ENCODE measurements at regions not wholly inside any gene's neighbourhood (a gene's known extent, or its start where the extent isn't known, plus 50 kb on each side); places are given as distances from the start of the nearest gene placed in this dataset.
"Not testable (repeated sequence)": the region's sequence is repeated elsewhere in the genome, so short reads cannot be mapped to it uniquely, and the experiment has no call there.

DNA sequence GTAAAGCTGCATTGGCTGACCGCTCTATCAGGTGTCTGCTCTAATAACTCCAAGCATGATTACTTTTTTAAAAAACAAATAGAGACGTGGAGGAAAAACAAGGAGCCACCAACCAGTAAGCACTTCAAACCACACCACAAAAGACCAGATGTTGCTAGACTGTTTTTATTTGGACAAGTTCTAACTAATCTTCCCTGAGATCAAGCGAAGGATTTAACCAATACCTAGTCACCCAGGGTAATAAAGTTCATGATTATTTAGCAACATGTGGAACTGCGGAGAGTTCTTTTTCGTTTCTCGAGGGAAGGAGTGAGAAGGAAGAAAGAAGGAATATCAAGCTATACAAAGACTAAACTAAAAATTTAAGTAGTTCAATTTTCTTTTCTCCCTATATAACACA, 288.1 kb downstream of the DUSP6 start:
- no peak for DNase-seq (ENCODE audit: low read depth)

DNA sequence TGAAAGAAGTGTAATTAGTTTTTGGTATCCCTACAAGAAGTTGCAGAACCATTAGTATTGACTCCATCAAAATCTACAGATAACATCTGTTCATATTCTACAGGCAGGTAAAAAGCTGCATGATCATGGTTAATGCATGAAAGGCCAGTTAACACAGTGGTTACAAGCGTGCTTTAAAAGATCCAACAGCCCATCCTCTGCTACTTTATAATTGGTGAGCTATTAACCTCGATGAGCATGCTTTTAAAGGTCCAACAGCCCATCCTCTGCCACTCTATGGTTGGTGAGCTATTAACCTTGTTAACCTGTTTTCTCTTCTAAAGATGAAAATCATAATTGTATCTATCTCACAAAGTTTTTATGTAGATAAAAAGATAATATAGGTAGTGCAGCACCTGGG, 289.3 kb downstream of the DUSP6 start:
- no peak for DNase-seq (ENCODE audit: low read depth)

DNA sequence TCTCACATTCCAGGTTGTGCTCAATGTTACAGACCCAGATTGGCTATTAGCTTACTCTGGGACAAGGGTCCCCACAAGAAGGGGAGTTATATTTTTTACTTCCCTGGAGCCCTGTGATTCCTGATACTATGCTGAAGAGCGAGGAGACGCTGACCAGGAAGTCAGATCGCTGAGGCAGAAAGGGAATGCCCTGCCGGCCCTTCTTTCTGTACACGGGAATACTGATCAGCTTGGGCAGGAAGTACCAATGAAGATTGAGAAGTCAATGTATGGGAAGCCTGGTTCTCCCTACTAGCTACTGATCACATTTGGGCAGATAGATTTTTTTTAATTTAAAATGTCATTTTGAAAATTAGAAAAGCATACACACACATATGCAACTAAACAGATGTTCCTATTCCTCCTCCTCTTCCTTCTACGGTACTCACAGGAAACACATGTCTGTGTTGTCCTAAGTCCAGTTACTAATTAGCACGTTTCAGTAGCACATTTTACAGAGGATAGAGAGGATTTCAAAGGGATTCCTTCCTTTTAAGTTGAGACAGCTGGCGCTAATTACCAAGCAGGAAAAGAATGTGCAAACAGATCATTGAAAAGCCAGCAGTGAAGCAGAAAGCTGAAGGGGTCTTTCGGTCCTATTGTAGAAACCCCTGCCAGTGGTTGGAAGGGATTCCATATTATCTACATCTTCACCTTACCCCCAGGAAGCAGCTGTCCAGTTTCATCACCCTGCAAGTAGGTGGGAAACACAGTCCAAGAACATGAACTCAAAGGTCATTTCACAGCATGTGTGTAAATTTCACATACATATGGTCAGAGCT, 292.4 kb downstream of the DUSP6 start:
- DNase-seq (ENCODE audit: low read depth), result no peak

DNA sequence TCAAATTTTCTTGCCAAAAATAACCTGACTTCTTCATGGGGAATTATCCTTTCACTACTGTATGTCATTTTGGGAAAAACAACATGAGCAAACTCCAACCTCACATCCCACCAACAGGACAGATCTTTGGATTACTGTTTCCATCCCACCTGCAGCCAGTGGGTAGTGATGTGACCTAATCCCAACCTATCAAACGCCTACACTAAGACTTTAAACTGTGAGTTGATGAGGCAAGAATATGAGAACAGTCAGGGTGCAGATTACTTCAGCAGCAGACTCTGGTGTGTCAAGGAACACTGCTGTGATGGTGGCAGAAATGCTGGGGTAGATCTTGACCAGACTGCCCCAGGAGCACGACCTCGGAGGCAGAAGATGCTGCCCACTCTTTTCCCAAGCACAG, 293.2 kb downstream of the DUSP6 start:
- DNase-seq (ENCODE audit: low read depth), result no peak

DNA sequence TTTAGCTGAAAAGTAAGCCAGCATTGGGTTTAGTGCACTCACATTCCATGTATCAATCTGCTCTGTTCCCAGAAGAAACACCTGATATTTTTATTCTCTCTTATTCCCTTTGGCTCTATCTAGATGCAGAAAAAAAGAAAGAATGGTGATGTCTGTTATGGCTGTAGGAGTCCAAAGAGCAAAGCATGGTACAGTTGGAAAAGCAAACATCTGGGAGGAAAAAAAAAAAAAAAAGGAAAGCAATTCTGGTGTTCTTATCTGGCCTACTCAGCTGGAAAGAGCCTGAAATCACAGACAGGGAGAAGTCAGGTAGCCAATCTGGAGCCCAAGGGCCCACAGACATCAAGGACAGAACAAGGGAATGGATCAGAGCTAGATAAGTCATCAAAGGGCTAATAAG, 293.9 kb downstream of the DUSP6 start:
- DNase-seq (ENCODE audit: low read depth), result no peak

DNA sequence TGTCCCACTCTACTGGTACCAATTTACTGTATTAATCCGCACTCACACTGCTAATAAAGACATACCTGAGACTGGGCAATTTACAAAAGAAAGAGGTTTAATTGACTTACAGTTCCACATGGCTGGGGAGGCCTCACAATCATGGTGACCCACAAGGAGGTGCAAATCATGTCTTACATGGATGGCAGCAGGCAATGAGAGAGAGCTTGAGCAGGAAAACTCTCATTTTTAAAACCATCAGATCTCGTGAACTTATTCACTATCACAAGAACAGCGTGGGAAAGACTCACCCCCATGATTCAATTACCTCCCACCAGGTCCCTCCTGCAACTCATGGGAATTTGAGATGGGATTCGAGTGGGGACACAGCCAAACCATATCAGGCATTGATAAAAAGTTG, 298.5 kb downstream of the DUSP6 start:
- not testable (repeated sequence) for DNase-seq (ENCODE audit: low read depth)

DNA sequence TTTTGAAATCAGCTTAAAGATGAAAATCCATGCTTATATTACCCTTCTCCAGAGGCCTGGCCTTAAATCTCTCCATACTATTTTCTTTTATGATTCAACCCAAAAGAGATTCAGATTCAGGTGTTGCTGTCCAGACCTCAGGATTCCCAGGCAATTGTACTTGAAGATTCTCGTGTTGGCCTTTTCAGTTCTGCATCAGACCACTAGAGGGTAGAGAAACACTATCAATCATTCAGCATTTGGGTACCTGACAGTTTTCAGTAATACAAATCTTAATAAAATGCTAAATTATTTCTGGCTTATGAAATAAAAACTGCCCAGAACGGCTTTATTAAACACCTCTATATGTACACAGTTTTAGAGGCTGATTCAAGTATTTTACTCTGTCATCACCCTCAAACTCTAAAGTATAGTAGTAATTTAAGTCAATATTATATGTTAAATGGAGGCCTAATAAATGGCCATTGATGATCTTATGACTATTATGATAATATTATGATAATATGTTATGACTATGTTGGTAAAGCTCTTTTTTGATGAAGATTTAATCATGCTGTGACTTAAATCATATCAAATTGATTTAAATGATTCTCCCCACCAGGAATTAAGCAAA, 301.1 kb downstream of the DUSP6 start:
- peak; percentile 67 for DNase-seq (ENCODE audit: low read depth)

DNA sequence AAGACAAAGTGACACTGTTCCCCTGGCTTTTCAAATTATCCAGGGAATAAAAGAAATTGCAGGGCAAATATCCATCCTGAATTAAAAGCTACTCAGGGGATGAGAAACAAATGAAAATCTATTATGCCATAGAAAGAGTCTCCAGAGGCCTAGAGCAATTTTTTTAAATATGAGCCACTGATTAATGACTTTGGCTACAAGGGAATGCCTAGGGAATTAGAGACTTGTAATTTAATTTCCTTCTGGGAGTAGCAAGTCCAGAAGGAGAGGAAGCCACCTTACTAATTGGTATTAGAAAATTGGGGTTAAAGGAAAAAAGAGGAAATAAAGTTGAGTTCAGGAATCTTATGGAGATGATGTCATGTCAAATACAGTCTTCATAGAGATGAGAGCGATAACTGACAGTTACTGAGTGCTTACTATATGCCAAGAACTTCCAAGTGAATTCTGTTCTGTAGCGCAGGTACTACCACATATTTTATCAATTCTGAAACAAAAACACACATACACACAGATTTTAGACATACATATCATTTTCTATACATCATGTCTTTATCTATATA, 304.4 kb downstream of the DUSP6 start:
- no peak for DNase-seq (ENCODE audit: low read depth)

DNA sequence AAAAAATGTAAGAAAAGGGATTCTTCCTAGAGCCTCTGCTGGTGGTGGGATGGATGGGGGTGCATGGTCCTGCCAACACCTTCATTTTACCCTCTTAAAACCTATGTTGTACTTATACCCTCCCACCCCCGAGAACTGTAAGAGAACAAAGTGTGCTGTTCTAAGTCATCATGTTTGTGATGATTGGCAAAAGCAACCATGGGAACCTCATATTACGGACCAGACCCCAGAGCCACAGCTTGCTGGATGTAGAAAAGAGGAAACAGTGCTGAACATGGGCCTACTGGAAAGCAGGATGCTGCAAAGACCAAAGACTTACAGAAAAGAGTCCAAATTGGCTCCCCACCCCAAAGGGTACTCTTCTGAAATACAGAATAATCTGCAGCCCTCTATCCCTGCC, 311.2 kb downstream of the DUSP6 start:
- DNase-seq (ENCODE audit: low read depth), result no peak

DNA sequence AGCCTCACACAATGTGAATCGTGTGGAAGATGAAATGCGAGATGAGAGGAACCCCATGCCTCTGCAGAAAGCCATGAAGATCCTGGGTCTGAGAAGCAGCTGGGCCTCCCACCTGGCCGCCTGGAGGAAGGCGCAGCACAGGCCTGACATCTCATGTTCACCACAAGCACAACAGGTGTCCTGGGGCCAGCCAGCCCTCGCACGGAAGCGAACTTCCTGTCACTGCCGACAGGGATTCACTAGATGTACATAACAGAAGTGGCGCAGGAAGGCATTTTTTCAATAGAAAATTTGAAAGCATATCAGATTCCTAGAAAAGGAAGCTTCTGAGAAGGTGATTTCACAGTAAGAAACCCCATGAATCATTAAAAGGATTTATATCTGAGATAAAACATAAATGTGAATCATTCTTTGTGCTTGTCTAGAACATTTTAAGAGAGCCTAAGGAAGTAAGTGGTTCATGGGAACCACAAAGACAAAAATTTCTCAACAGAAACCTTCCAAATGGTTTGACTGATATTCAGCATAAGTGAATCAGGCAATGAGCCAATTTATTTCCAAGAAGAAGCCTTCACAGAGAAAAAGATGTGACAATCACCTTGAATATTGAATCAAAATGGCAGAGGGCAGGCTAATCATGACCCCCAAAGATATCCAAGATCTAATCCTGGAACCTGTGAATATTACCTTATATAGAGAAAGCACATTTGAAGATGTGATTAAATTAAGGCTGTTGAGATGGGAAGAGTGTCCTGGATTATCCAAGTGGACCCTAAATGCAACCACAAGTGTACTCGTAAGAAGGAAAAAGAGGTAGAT, 311.9 kb downstream of the DUSP6 start:
- DNase-seq (ENCODE audit: low read depth), result peak; percentile 29

DNA sequence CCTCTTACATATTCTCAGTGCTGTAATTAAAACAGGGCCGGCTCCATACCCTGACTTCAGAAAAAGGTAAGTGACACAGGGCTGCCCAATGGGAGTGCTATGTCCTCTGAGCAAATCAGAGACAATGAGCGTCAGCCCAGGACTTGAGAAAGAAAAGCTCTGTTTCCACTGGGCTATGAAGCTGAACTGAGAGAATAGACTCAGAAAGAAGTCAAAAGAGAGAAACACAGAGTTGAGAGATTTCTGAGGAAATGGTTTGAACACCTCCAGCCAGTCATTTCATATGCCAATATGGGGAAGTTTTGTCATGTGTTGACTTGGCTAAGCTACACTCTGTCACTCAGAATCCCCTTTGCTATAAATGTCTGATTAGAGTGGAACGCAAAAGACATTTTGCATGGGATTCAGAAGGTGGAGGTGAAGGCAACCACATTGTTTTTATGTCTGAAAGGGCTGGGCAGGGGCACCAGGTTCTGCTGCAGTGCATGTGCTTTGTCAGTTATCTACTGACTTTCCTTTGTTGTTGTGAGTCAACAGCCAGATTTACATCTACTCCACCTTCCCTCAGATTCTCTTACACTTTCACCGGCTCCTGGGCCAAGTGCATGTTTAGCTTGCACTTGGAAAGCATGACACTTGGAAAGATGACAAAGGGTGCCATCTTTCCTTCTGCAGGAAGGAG, 313.3 kb downstream of the DUSP6 start:
- no peak for DNase-seq (ENCODE audit: low read depth)

DNA sequence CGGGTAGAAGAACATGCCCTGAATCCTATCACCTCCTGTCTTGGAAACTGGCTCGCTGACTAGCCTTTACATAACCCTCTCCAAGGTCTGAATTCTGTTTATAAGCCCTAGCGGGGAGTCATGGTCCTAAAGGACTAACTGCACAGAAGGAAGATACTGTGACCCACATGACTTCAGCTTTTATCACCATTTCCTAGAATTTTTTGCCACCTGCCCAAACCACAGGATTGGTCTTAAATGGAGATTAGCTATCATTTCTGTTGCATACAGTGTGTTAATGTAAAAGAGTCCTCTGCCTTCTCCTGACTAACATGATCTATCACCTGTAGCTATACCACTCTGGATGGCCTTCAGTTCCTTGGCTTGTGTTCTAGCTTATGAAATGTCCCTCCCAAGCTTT, 319.2 kb downstream of the DUSP6 start:
- no peak for DNase-seq (ENCODE audit: low read depth)

DNA sequence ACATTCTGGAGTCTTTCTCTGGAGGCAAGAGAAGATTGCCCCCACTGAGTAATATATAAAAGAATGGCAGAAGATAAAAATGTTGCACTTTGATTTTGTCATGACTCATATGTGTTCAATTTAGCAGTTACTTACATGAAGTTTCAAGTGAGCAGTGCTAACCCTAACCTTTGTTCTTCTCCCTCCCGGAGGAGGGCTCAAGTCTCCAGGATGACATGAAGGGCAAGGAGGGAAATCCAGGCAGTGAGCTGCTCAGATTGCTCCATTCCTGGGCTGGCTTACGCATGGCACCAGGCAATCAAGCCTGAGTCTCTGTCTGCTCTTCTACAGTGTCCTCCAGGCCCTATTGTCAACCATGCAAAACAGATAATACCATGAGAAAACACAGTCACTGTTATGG, 322.3 kb downstream of the DUSP6 start:
- DNase-seq (ENCODE audit: low read depth), result no peak

DNA sequence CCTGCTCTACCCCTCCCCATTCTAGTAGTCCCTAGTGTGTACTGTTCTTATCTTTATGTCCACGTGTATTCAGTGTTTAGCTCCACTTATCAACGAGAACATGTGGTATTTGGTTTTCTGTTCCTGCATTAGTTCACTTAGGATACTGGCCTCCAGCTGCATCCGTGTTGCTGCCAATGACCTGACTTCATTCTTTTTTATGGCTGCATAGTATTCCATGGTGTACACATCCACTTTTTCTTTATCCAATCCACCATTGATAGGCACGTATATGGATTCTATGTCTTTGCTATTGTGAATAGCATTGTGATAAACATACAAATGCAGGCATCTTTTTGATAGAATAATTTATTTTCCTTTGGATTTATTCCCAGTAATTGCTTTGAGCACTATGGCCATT, 327.7 kb downstream of the DUSP6 start:
- DNase-seq (ENCODE audit: low read depth), result no peak

DNA sequence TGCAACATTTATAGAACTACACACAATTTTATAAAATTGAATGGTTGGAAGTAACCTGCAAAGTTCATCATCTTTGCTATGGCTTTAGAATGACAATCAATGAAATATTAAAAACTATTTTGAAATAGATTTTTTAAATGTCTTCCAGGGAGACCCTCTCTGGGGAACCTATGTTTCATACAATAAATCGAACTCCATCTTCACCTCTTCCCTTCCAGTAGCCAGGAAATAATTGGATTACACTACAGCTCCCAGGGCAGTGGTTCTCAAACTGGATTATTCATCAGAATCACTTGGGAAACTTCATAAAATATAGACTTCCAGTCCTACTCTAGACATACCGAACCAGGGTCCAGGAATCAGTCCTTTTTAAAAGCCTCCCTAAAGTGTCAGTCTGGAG, 328.4 kb downstream of the DUSP6 start:
- DNase-seq (ENCODE audit: low read depth), result no peak

DNA sequence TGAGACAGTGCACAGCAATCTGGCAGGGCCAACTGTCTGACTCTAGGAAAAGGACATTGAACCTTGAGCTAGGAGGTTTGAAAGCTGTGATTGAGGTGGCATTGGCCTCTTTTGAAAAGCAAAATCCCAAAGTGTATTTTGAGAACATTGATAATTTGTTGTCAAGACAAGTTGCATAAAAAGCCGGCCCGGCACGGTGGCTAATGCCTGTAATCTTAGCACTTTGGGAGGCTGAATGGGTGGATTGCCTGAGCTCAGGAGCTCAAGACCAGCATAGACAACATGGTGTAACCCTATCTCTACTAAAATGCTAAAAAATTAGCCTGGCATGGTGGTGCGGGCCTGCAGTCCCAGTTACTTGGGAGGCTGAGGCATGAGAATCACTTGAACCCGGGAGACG, 331.6 kb downstream of the DUSP6 start:
- DNase-seq (ENCODE audit: low read depth), result no peak

DNA sequence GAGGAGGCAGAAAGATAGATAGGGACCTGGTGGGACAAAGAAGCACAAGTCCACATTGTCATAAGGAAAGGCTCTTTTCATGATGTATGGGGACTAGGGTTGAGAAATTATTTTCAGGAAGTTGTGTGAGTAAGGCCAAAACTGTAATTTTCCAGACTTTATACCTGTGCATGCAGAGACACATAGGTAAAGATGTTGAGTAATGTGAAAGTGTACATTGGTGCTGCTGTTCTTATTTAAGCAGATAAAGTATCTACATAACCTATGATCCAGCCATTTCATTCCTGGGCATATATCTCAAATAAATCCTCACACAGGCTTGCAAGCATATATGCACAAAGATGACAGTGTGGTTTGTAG, 332.2 kb downstream of the DUSP6 start:
- DNase-seq (ENCODE audit: low read depth), result no peak

DNA sequence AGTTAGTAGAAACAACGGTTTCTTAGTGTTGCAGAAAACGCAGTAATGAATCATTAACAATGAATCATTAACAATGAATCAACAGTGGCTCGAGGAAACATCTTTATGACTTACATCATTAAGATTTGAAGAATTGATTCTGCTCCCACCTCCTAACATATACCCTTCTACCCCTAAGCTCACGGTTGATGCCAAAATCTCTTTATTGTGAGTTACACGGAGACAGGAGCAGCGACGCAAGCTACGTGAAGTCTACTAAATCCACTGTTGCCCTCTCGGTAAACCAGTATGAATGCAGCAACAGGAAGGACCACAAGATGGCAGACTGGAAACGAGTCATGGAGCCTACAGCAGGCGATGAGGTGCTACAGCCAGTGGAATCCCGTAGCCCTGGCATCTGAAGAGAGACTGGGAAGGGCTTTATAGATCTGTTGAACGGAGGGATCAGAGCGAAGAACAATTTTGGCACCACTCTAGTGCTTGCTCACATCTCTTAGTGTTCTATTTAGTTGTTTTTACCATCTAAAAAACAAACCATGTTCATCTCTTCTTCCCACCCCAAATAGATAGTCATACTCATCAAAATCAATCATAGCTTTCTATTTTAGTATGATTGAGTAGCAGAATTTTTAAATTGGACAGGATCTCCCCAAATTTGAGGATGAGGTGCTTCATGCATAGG, 332.7 kb downstream of the DUSP6 start:
- peak; percentile 86 for DNase-seq (ENCODE audit: low read depth)

DNA sequence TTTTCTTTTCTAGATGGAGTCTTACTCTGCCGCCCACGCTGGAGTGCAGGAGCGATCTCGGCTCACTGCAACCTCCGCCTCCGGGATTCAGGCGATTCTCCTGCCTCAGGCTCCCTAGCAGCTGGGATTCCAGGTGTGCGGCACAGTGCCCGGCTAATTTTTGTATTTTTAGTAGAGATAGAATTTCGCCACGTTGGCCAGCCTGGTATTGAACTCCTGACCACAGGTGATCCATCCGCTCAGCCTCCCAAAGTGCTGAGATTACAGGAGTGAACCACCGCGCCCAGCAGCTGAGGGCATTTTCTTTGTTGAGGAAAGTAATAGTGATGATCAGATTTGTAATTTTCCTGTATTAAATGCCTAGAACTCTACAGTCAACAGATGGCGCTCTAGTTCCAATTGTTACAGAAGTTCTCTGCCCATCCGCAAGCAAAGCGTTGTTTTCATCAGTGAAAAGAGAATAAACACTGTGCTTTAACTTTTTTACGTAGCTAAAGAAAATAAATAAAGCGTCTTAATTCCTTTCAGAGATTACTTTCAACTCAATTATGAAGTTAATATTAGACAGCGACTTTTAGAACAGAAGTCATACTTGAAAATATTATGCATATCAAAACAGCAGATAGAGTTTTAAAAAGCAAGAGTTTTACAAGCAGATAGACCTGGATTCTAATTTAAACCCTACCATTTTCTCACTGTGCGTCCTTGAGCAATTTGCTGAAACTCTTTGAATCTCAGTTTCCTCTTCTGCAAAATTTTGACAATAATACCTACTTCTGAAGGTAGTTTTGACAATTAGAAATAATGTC, 335.1 kb downstream of the DUSP6 start:
- peak; percentile 60 for DNase-seq (ENCODE audit: low read depth)

DNA sequence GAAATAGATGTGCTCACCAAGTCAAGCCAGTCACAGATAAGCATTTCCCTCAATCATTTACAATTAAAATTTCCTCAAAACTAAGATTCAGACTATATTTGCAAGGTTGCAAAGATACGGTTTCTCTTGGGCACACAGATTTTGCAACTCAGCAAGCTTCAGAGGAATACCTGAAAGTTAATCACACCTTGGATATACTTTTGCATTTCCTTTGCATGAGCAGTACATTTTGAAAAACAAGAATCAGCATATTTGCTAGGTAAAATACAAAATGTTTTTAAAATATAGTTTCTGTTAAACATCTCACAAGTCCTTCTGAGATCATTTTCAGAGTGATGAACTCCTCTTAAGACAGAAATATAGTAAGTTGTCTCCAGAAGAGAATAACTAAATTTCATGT, 336.9 kb downstream of the DUSP6 start:
- no peak for DNase-seq (ENCODE audit: low read depth)

DNA sequence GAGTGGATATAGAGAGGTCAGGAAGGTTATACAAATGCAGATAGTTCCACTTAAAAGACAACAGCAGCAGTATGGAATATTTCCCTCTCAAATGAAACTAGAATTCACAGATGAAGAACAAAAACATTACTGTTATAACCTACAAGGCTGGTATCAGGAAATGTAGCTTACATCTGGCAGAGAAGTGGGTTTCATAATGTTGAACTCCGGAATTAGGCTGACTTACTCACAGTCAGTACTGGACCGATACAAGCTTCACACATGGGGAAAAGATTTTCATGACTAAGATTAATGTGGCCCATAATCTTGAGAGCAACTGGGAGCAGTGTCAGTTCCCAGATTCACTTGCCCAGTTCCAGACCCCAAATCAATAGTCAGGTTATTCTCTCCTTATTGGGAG, 353.9 kb downstream of the DUSP6 start:
- DNase-seq (ENCODE audit: low read depth), result no peak

Measured in Daoy (cell line).